BLaER1 treated with 17β-estradiol and CSF1 and Interleukin-3, amounts not matched to agents 10 nM and 100 nM (cell line): ENCODE measurements at regions not wholly inside any gene's neighbourhood (a gene's known extent, or its start where the extent isn't known, plus 50 kb on each side); places are given as distances from the start of the nearest gene placed in this dataset.
A peak's percentile ranks its signal among the peaks of the same experiment; 100 is the strongest.

Experiments used
- H3K27ac ChIP-seq, 11 experiments: shearing (Covaris generic); formaldehyde crosslinking; 2 replicates each; pipeline ENCODE4 v1.8.1; 2022
- H3K27me3 ChIP-seq, 11 experiments: shearing (Covaris generic); formaldehyde crosslinking; 2 replicates each; pipeline ENCODE4 v1.8.1; 2022
- H3K36me3 ChIP-seq, 11 experiments: shearing (Covaris generic); formaldehyde crosslinking; 2 replicates each; pipeline ENCODE4 v1.8.1; 2022
- H3K4me1 ChIP-seq, 10 experiments: shearing (Covaris generic); formaldehyde crosslinking; 2 replicates each; pipeline ENCODE4 v1.8.1; 2022
- H3K4me2 ChIP-seq, 11 experiments: shearing (Covaris generic); formaldehyde crosslinking; 2 replicates each; pipeline ENCODE4 v1.8.1; 2022
- H3K4me3 ChIP-seq, 10 experiments: shearing (Covaris generic); formaldehyde crosslinking; 2 replicates each; pipeline ENCODE4 v1.8.1; 2022
- H3K9ac ChIP-seq, 11 experiments: shearing (Covaris generic); formaldehyde crosslinking; 2 replicates each; pipeline ENCODE4 v1.8.1; 2022
- H3K9me3 ChIP-seq, 11 experiments: shearing (Covaris generic); formaldehyde crosslinking; replicated peaks in 1 of 11; 2 replicates each; pipeline ENCODE4 v1.8.1; 2022
- H4K20me1 ChIP-seq, 11 experiments: shearing (Covaris generic); formaldehyde crosslinking; 2 replicates each; pipeline ENCODE4 v1.8.1; 2022
- Cebpa-rat ChIP-seq, 11 experiments: shearing (Covaris generic); IDR thresholded peaks; 2 replicates each; pipeline ENCODE4 v1.8.1; 2022

GRCh38 chr15:26477044-26477443 lies 295.8 kb downstream of the GABRB3 start:
- no peaks in the 10 kb centered on the region for H4K20me1 ChIP-seq
- no peak for TF ChIP-seq Cebpa-rat (IDR thresholded peaks at IDR 0.05)
- H3K27ac ChIP-seq = no peak overlapping the region
- peaks cover 0 to 14% (median 0%) of the 10 kb centered on the region in 11 experiments; a peak in 3 of 22 replicates for H3K36me3 ChIP-seq
- peaks cover 29 to 58% (median 39%) of the 10 kb centered on the region in 10 experiments for H3K4me1 ChIP-seq
- no peaks in the 10 kb centered on the region for H3K27me3 ChIP-seq
- peak overlapping the region in 5 of 11 experiments; percentile 66 to 83 (median 69); a peak in 9 of 22 replicates for H3K4me2 ChIP-seq
- H3K4me3 ChIP-seq = no peak overlapping the region
- peaks cover 19 to 44% (median 33%) of the 10 kb centered on the region in 11 experiments; a peak in 21 of 22 replicates for H3K9me3 ChIP-seq
- H3K9ac ChIP-seq = no peak overlapping the region

DNA sequence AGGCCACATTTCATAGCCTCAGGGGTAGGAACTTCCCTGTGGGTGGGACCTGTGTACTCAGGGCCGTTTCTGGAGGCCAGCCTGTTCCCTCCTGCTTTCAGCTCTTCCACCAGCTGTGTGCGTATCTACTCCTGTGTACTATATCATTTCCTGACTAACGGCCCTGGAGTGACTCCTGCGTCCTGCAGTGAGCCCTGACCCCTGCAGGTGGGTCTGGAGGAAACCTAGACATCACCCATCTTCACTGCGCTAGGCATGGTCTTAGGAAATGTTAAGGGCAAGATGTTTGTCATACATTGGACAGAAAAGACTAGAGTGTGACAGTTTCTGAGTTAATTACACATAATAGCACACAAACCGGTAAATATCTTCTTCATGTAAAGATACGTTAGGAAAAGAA lies 297.3 kb downstream of the GABRB3 start:
- Histone ChIP-seq H3K27ac (peak overlapping the region in 9 of 11 experiments; percentile 5 to 73 (median 60); a peak in 13 of 22 replicates), H3K27me3 (no peaks in the 10 kb centered on the region), H3K9me3 (peaks cover 27 to 57% (median 47%) of the 10 kb centered on the region in 11 experiments; a peak in 21 of 22 replicates), H4K20me1 (no peaks in the 10 kb centered on the region), H3K9ac (peak overlapping the region in 4 of 11 experiments; percentile 6 to 48 (median 18); a peak in 5 of 22 replicates), H3K4me1 (peaks cover 29 to 64% (median 39%) of the 10 kb centered on the region in 10 experiments), H3K4me2 (peak overlapping the region; percentile 64 to 83 (median 70)), H3K36me3 (peaks cover 0 to 14% (median 0%) of the 10 kb centered on the region in 11 experiments; a peak in 3 of 22 replicates), H3K4me3 (peak overlapping the region in 1 of 10 experiments; percentile 30; a peak in 1 of 20 replicates)
- no peak for TF ChIP-seq Cebpa-rat (IDR thresholded peaks at IDR 0.05)

- H3K4me1 ChIP-seq = peaks cover 29 to 59% (median 38%) of the 10 kb centered on the region in 10 experiments
- H4K20me1 ChIP-seq = no peaks in the 10 kb centered on the region
- H3K36me3 ChIP-seq = peaks cover 0 to 14% (median 0%) of the 10 kb centered on the region in 11 experiments; a peak in 3 of 22 replicates
- H3K27me3 ChIP-seq = no peaks in the 10 kb centered on the region
- no peak for TF ChIP-seq Cebpa-rat (IDR thresholded peaks at IDR 0.05)
- H3K4me2 ChIP-seq = peak overlapping the region in 3 of 11 experiments; percentile 2 to 32 (median 15); a peak in 3 of 22 replicates
- no peak overlapping the region for H3K9ac ChIP-seq
- H3K9me3 ChIP-seq = peaks cover 37 to 76% (median 66%) of the 10 kb centered on the region in 11 experiments
- H3K27ac ChIP-seq = no peak overlapping the region
- H3K4me3 ChIP-seq = peak overlapping the region in 1 of 10 experiments; percentile 20; a peak in 1 of 20 replicates
Measured at GRCh38 chr15:26472661-26473060, 300.2 kb downstream of the GABRB3 start.

- Histone ChIP-seq H3K27me3 (no peaks in the 10 kb centered on the region), H3K9me3 (peaks cover 51 to 90% (median 67%) of the 10 kb centered on the region in 11 experiments), H3K36me3 (0 out of 22 replicates have a peak, but pooled peaks cover 0 to under 1% (median 0%) of the 10 kb centered on the region in 11 experiments), H3K27ac (no peak overlapping the region), H4K20me1 (no peaks in the 10 kb centered on the region), H3K9ac (no peak overlapping the region), H3K4me2 (no peak overlapping the region), H3K4me1 (no peaks in the 10 kb centered on the region), H3K4me3 (no peak overlapping the region)
- TF ChIP-seq Cebpa-rat (IDR thresholded peaks at IDR 0.05) = no peak
Measured at GRCh38 chr15:26461847-26462608, 310.8 kb downstream of the GABRB3 start.

- Histone ChIP-seq H3K27me3 (no peaks in the 10 kb centered on the region), H3K27ac (no peak overlapping the region), H3K36me3 (0 out of 22 replicates have a peak, but pooled peaks cover 0 to 4% (median 0%) of the 10 kb centered on the region in 11 experiments), H3K4me1 (no peaks in the 10 kb centered on the region), H3K9me3 (peaks cover 51 to 91% (median 67%) of the 10 kb centered on the region in 11 experiments), H3K9ac (no peak overlapping the region), H3K4me3 (no peak overlapping the region), H4K20me1 (no peaks in the 10 kb centered on the region), H3K4me2 (no peak overlapping the region)
- TF ChIP-seq Cebpa-rat (IDR thresholded peaks at IDR 0.05) = no peak
Measured at GRCh38 chr15:26460165-26460564, 312.7 kb downstream of the GABRB3 start.

DNA sequence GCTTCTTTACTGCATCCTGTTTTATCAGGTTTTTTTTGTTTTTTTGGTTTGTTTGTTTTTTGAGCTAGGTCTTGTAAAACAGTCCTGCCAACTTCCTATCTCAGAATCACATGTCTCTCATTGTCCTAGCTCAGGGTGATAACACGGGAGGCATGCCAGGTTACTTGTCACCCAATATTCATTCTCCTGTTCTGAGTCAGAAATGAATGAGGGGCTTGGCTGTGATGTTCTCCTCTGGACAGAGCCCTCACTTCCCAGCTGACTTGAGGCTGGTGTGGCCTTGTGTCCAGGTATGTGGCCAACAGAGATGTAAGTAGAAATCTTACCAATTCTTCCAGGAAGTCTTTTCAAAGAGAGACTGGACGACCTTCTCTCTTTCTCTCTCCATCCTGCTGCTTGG lies 317.0 kb downstream of the GABRB3 start:
- peaks cover 28 to 63% (median 44%) of the 10 kb centered on the region in 11 experiments for H3K9me3 ChIP-seq

DNA sequence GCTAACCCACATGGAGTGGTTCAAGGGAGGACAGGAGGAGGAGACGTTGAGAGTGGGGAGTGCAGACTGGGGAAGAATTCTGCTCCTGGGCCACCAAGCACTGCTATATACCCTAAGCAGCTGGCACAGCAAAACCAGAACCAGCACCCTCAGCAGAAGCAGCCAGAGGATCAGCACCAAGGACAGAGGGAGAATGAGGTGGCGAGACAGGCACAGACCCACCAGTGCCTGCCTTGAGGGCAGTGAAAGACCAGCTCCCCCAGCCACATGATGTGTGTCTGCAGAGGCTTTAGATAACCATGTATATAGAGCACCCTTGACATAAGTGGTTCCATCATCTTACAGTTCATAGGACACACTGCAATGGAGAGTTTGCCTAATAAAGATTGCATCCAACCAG lies 319.0 kb downstream of the GABRB3 start:
- Histone ChIP-seq H3K4me3 (no peak overlapping the region), H3K27ac (no peak overlapping the region), H3K4me1 (no peaks in the 10 kb centered on the region), H3K36me3 (0 out of 22 replicates have a peak, but pooled peaks cover 0 to 4% (median 0%) of the 10 kb centered on the region in 11 experiments), H3K4me2 (no peak overlapping the region), H3K9ac (no peak overlapping the region), H4K20me1 (no peaks in the 10 kb centered on the region), H3K27me3 (no peaks in the 10 kb centered on the region), H3K9me3 (peaks cover 28 to 44% (median 38%) of the 10 kb centered on the region in 11 experiments)
- TF ChIP-seq Cebpa-rat (IDR thresholded peaks at IDR 0.05) = no peak

More for the DNA sequence above, 317.0 kb downstream of the GABRB3 start:
- no peak for TF ChIP-seq Cebpa-rat (IDR thresholded peaks at IDR 0.05)
- Histone ChIP-seq H4K20me1 (no peaks in the 10 kb centered on the region), H3K36me3 (0 out of 22 replicates have a peak, but pooled peaks cover 0 to 4% (median 0%) of the 10 kb centered on the region in 11 experiments), H3K4me2 (no peak overlapping the region), H3K27me3 (no peaks in the 10 kb centered on the region), H3K4me3 (no peak overlapping the region), H3K27ac (no peak overlapping the region), H3K9ac (no peak overlapping the region), H3K4me1 (no peaks in the 10 kb centered on the region)

DNA sequence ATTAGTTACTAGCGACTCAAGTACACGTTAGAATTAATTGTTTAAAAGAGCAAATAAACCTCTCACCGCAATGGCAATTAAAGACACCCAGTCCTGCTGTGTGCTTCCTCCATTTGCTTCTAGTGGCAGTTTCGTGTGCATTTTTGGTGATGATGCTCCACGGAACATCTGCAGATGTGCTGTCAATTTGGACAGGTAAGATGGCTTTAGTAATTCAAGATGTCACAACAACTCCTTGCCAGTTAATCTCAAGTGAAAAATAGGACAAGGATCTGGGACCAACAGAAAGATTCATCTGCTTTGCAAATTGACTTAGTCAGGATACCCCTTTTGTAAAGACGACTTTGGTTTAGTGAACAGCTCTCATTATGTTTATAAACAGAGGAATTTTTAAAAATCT lies 320.9 kb downstream of the GABRB3 start:
- no peaks in the 10 kb centered on the region for H4K20me1 ChIP-seq
- H3K4me1 ChIP-seq = peaks cover 0 to under 1% (median 0%) of the 10 kb centered on the region in 10 experiments; a peak in 1 of 20 replicates
- no peaks in the 10 kb centered on the region for H3K27me3 ChIP-seq
- no peak overlapping the region for H3K4me2 ChIP-seq
- H3K9me3 ChIP-seq = peaks cover 13 to 25% (median 19%) of the 10 kb centered on the region in 11 experiments
- H3K9ac ChIP-seq = no peak overlapping the region
- H3K36me3 ChIP-seq = 0 out of 22 replicates have a peak, but pooled peaks cover 0 to 3% (median 0%) of the 10 kb centered on the region in 11 experiments
- no peak for TF ChIP-seq Cebpa-rat (IDR thresholded peaks at IDR 0.05)
- no peak overlapping the region for H3K4me3 ChIP-seq
- H3K27ac ChIP-seq = no peak overlapping the region

DNA sequence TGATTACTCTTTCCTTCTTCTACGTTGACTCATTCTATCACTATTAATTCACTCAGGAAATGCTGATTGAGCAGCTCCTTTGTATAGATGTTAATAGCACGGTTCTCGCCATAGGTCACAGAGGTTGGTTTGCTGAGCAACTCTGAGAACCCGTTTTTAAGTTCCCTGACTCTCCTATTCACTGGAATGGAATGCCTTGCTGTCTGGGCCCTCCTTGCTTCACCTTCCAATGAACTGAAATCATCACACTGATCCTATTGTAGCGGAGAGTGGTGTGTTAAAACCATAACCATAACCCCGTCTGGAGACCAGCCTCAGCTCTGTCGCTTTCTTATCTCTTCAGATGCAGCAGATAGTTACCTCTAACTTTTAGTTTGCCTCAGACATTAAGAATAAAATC lies 323.6 kb downstream of the GABRB3 start:
- Histone ChIP-seq H4K20me1 (no peaks in the 10 kb centered on the region), H3K27me3 (no peaks in the 10 kb centered on the region), H3K4me1 (peaks cover 0 to 12% (median 1%) of the 10 kb centered on the region in 10 experiments; a peak in 3 of 20 replicates), H3K4me3 (no peak overlapping the region), H3K4me2 (no peak overlapping the region), H3K9me3 (no peaks in the 10 kb centered on the region), H3K9ac (no peak overlapping the region), H3K36me3 (no peaks in the 10 kb centered on the region), H3K27ac (no peak overlapping the region)
- no peak for TF ChIP-seq Cebpa-rat (IDR thresholded peaks at IDR 0.05)
